Stomach smooth muscle (tissue), 2 donors: ENCODE measurements at regions not wholly inside any gene's neighbourhood (a gene's known extent, or its start where the extent isn't known, plus 50 kb on each side); places are given as distances from the start of the nearest gene placed in this dataset.

Experiments used
- H3K27ac ChIP-seq: one replicate; pipeline ENCODE4 v1.7.0; 2013; ENCODE audit warnings: mild to moderate bottlenecking, low read length, inconsistent platforms
- H3K27me3 ChIP-seq, 2 donors: one replicate each; pipeline ENCODE4 v1.7.0; 2013; ENCODE audit warnings: low read length in 2 of 2; ENCODE audit not compliant: insufficient read depth in 2 of 2, control insufficient read depth in 1 of 2
- H3K36me3 ChIP-seq, 2 donors: one replicate each; pipeline ENCODE4 v1.7.0; 2013; ENCODE audit warnings: low read length in 2 of 2; ENCODE audit not compliant: control insufficient read depth in 2 of 2, insufficient read depth in 2 of 2
- H3K4me1 ChIP-seq: one replicate; pipeline ENCODE4 v1.7.0; 2013; ENCODE audit warnings: low read length; ENCODE audit not compliant: control insufficient read depth, insufficient read depth
- H3K4me3 ChIP-seq, 2 donors: one replicate each; pipeline ENCODE4 v1.7.0; 2013; ENCODE audit warnings: low read length in 2 of 2
- H3K9ac ChIP-seq, 2 donors: one replicate each; pipeline ENCODE4 v1.7.0; 2013; ENCODE audit warnings: low read length in 2 of 2, mild to moderate bottlenecking in 1 of 2
- H3K9me3 ChIP-seq, 2 donors: one replicate each; pipeline ENCODE4 v1.7.0; 2013; ENCODE audit warnings: low read length in 2 of 2; ENCODE audit not compliant: control insufficient read depth in 2 of 2
- donor health status: healthy.
- donor health status: Pancreatic carcinoma.

DNA sequence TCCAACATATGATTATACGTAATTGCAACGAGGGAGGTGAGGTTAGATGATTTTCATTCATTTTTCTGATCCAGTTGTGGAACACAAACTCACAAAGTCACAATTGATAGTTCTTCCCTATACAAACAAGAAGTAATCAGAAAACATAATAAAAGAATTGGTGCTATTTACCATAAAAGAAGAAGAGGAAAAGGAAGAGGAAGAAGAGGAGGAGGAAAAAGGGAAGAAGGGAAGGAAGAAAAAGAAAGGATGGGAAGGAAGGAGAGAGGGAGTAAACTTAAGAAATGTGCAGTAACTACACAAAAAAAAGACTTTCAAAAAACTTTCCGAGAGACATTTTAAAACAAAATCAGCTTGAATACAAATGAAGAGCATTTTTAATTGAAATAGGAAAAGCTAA is 65.0 kb downstream of the CCDC71L start:
- Histone ChIP-seq H3K9ac (no peak overlapping the region), H3K9me3 (peaks cover 0 to 4% of the 10 kb centered on the region in 2 donors), H3K27ac (no peak overlapping the region), H3K27me3 (no peaks in the 10 kb centered on the region), H3K4me1 (no peaks in the 10 kb centered on the region), H3K36me3 (no peaks in the 10 kb centered on the region), H3K4me3 (no peak overlapping the region)

DNA sequence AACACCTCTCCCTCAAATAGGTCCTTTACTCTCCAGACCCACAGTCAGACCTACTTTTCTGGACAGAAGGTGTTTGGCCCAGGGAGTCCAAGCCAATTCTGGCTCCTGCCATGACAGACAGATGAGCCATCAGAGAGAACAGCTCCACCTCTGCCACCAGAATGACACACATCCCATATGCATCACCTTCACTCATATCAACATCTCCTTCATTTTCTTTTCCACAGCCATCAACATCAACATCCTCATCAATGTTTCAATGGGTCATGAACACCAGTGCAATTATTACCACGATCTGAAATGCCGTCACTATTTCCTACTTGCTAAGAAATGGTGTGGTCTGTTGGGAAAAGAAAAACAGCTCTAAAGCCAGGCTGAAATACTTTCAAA is 67.9 kb downstream of the CCDC71L start:
- Histone ChIP-seq H3K4me1 (no peaks in the 10 kb centered on the region), H3K9me3 (no peaks in the 10 kb centered on the region), H3K27me3 (no peaks in the 10 kb centered on the region), H3K36me3 (no peaks in the 10 kb centered on the region), H3K4me3 (no peak overlapping the region), H3K9ac (no peak overlapping the region), H3K27ac (no peak overlapping the region)

DNA sequence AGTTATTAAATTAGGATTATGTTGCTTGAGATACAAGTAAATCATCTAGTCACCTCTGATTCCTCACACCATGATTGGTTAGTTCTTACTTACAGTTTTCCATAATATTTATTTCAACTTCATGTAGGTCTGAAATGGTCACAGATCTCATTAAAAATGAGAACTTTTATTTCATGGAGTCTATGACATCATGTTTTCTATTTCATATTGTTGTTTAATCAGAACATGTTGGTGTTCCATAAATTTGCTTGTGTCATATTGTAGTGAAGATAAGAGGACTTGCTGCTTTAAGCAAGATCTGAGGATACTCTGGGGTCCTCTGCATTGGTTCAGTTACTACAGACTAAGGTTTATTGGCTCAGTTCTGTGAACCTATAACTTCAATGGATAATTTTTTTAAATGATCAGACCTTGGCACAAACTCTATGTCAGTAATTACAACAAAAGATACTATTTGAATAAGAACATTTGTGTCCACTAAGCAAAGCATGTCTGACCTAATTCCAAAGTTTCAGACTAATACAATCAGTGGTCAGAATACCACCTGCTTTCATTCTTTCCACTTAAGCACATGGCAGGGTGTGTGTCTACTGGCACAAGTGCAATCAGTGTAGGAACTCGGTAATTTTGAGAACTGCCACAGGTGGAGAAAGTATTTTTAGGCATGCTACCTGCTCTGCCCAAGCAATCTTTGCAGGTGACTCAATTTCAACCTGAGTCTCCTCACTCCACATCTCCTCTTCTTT is 68.5 kb downstream of the CCDC71L start:
- no peak overlapping the region for H3K27ac ChIP-seq
- H3K27me3 ChIP-seq, result no peaks in the 10 kb centered on the region
- no peak overlapping the region for H3K4me3 ChIP-seq
- no peaks in the 10 kb centered on the region for H3K4me1 ChIP-seq
- H3K36me3 ChIP-seq, result no peaks in the 10 kb centered on the region
- H3K9ac ChIP-seq, result no peak overlapping the region
- H3K9me3 ChIP-seq, result no peaks in the 10 kb centered on the region

DNA sequence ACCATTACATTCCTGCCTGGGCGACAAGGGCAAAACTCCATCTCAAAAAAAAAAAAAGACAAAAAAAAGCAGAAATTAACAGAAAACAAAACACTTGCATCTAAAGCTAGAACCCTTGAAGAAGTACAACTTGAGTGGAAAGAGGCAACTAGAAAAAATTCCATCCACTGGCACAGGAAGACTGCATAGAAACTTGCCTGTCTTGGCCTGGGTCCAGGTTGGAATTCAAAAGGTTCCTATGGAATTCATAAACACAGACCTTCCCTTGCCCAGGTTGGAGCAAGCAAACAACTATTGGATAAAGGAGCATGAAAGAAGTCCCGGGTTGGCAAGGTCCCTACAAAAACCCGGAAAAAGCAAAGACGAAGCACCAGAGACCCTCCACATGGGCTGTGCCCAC is 69.8 kb downstream of the CCDC71L start:
- Histone ChIP-seq H3K27ac (no peak overlapping the region), H3K4me3 (no peak overlapping the region), H3K36me3 (no peaks in the 10 kb centered on the region), H3K4me1 (no peaks in the 10 kb centered on the region), H3K27me3 (no peaks in the 10 kb centered on the region), H3K9me3 (no peaks in the 10 kb centered on the region), H3K9ac (no peak overlapping the region)

- Histone ChIP-seq H3K4me3 (no peak overlapping the region), H3K27ac (no peak overlapping the region), H3K36me3 (no peaks in the 10 kb centered on the region), H3K9me3 (no peaks in the 10 kb centered on the region), H3K9ac (no peak overlapping the region), H3K4me1 (no peaks in the 10 kb centered on the region), H3K27me3 (no peaks in the 10 kb centered on the region)
Observed at GRCh38 chr7:106590209-106590816, 70.6 kb downstream of the CCDC71L start.

DNA sequence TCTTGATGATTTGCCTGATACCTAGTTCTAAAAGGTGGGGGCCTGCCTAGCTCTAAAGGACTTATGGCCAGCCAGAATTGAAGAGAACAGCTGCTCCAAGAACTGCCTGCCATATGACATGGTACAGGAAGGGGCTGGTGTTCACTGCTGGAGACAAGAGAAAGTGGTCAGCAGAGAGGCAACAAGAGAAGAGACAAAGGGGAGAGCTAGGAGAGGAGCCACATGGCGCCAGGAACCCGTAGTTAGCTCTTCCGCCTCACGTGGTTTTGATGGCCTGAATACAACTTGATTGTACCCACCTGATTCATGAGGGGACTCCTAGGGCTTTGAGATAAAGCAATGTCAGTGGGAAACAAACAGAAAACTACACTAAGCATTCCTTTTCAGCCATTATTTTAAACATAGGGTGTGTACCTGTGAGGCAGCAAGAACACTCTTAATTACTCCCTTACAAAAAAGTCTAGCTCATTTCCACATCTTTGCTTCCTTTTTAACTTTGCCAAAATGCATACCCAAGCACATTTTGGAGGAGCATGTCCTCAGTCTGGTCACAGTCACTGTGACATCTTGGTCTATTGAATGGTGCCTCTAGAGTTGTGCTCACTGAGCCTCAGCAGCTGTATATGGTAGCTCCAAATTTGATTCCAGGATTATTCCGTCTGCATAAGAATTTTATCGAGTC is 71.6 kb downstream of the CCDC71L start:
- Histone ChIP-seq H3K9ac (no peak overlapping the region), H3K36me3 (no peaks in the 10 kb centered on the region), H3K27me3 (no peaks in the 10 kb centered on the region), H3K4me1 (no peaks in the 10 kb centered on the region), H3K27ac (no peak overlapping the region), H3K9me3 (no peaks in the 10 kb centered on the region), H3K4me3 (no peak overlapping the region)

GRCh38 chr7:106588422-106589197 is 72.3 kb downstream of the CCDC71L start:
- no peaks in the 10 kb centered on the region for H3K27me3 ChIP-seq
- H3K9me3 ChIP-seq, result no peaks in the 10 kb centered on the region
- no peaks in the 10 kb centered on the region for H3K4me1 ChIP-seq
- H3K27ac ChIP-seq, result no peak overlapping the region
- H3K36me3 ChIP-seq, result no peaks in the 10 kb centered on the region
- H3K9ac ChIP-seq, result no peak overlapping the region
- no peak overlapping the region for H3K4me3 ChIP-seq

- H3K36me3 ChIP-seq, result no peaks in the 10 kb centered on the region
- no peaks in the 10 kb centered on the region for H3K9me3 ChIP-seq
- no peaks in the 10 kb centered on the region for H3K4me1 ChIP-seq
- no peak overlapping the region for H3K4me3 ChIP-seq
- H3K27me3 ChIP-seq, result no peaks in the 10 kb centered on the region
- no peak overlapping the region for H3K27ac ChIP-seq
- H3K9ac ChIP-seq, result no peak overlapping the region
Observed at GRCh38 chr7:106584914-106585759, 75.8 kb downstream of the CCDC71L start.

DNA sequence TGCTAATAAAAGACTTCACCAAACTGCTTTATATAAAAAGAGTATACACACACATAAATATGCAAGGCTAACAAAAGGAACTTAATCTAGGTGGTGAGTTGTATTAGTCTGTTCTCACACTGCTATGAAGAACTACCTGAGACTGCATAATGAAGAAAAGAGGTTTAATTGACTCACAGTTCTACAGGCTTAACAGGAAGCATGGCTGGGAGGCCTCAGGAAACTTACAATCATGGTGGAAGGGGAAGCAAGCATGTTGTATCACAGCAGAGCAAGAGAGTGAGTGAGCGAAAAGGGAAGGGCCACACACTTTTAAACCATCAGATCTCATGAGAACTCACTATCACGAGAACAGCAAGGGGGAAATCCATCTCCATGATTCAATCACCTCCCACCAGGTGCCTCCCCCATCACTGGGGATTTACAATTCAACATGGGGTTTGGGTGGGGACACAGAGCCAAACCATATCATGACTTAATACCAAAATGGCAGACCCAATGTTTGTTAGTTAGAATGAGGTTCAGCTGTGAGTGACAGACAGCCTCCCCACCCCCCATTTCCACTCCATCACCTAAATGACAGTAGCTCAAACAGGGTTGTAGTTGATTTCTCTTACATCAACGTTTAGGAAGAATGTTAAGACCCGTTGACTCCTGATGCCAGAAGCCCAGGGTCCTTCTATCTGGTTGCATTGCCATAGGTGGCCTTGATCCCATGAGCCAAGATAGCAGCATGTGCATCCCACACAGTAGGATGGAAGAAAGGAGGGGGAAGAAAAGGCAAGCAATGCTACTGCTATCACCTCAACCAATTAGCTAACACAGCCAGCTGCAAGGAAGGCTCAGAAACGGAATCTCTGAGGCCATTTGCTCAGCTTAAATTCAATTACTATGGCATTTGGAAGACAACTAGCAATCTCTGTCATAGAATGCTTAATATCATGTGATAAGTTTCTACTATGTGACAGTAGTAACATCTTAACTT is 77.0 kb downstream of the CCDC71L start:
- H3K4me1 ChIP-seq, result peaks cover 2% of the 10 kb centered on the region
- H3K9me3 ChIP-seq, result no peaks in the 10 kb centered on the region
- no peaks in the 10 kb centered on the region for H3K36me3 ChIP-seq
- H3K27ac ChIP-seq, result no peak overlapping the region
- H3K4me3 ChIP-seq, result no peak overlapping the region
- no peak overlapping the region for H3K9ac ChIP-seq
- no peaks in the 10 kb centered on the region for H3K27me3 ChIP-seq
